LNCAP (cell line): ENCODE measurements at regions not wholly inside any gene's neighbourhood (a gene's known extent, or its start where the extent isn't known, plus 50 kb on each side); places are given as distances from the start of the nearest gene placed in this dataset.

Source experiments
- TF ChIP-seq, protein P1 (sequence below): fragments of 450-650 bp; IDR thresholded peaks from 2 replicates; pipeline ENCODE4 v1.5.1; 2017; ENCODE audit warnings: mild to moderate bottlenecking

DNA sequence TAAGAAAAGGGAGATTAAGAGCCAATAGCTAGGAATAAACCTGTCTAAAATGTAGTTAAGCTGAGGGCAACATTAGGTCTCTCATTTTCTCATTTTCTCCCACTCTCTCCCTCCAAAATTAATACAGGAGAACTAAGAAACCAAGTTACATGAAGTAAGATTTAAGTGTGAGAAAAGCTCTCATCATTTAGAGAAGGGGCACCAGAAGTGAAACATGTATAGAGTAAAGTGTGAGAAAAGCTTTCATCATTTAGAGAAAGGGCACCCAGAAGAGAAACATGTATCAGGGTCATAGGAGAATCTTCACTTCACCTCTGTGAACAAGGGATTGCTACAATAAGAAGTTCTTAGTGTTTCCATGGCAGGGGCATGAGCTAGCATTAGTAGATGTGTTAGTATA lies 132.4 kb upstream of the CNTN1 start:
- TF ChIP-seq, protein P1, sequence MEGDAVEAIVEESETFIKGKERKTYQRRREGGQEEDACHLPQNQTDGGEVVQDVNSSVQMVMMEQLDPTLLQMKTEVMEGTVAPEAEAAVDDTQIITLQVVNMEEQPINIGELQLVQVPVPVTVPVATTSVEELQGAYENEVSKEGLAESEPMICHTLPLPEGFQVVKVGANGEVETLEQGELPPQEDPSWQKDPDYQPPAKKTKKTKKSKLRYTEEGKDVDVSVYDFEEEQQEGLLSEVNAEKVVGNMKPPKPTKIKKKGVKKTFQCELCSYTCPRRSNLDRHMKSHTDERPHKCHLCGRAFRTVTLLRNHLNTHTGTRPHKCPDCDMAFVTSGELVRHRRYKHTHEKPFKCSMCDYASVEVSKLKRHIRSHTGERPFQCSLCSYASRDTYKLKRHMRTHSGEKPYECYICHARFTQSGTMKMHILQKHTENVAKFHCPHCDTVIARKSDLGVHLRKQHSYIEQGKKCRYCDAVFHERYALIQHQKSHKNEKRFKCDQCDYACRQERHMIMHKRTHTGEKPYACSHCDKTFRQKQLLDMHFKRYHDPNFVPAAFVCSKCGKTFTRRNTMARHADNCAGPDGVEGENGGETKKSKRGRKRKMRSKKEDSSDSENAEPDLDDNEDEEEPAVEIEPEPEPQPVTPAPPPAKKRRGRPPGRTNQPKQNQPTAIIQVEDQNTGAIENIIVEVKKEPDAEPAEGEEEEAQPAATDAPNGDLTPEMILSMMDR = no peak

DNA sequence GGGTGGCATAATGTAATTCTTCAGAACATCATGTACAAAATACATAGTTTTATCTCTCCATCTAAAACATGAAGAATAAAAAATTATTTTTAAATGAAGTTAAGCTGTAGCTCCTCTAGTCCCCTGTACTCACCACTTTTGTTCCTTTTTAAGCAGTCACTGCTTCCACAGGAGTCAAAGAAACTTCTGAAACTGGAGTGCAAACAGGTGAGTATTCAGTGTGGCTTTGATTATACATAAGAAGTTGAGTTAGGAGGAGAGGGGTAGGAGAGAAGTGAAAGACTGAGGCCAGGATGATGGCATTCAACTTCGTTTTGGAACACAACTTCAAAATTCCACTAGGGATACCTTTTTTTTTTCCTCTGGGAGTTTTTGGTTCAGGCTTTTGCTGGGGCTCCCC lies 131.4 kb upstream of the CNTN1 start:
- TF ChIP-seq, protein P1 = no peak

DNA sequence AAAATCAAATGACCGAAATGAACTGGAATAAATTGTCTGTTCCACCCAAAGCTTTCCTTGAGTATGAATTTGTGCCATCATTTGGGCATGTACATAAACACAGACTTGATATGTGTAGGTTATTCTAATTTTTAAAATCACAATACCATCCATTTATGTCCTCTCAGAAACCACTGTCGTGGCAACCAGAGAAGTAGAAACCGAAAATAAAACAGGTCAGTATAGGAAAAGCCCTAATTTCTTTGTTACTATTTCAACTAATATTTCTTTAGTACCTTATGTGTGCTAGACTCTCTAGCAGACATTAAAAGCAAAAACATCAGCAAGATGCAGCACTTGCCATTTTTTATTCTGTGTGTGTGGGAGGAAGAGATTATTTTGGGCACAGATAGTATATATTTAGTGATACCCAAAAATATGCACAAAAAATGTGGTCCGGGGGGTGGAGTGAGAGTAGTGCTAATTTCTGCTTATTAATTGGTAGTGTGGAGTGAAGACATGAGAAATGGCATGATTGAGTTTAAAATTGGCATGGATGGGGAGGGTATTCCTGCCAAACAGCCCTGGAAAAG lies 130.8 kb upstream of the CNTN1 start:
- TF ChIP-seq, protein P1 = no peak

DNA sequence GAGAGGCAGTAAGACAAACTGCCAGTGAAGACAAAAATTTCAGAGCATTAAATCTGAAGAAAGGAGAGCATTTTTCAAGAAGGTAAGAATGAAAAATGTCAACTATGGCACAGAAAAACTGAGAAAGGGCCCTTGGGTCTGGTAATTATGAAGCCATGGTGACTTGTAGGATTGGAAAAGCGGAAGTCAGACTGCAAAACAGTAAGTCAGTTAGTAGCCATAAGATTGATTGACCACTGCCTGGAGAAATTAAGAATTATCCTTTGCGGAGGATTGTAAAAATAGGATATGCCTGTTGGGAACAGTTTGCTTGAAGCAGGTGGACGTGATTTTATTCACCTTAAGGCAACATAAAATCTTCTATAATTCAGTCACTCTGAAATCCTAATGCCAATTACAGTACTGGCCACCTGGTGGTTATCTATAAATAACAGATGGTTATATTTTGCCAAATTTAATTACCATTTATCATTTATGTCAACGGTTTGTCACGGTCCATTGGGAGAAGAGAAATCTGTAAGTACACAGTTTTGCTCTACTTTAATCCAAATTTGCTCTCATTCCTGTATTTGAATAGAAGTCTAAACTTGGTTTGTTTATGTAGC lies 127.1 kb upstream of the CNTN1 start:
- TF ChIP-seq, protein P1 = no peak

DNA sequence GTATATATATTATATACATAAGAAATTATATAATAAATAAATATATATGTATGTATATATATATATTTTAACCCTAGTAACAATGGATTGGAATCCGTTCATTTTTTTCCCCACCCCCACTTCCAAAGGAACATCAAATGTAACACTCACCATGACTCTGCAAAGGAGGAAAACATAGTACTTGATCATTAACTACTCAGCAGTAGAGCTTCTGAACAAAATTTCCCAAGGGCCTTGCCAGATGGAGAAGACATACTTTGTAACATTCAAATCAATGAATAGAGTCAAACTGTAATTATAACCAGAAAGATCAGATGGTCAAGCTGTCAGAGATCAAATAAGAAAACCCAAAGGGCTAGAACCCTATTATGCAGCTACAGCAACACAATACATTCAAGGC lies 126.0 kb upstream of the CNTN1 start:
- TF ChIP-seq, protein P1 = no peak

DNA sequence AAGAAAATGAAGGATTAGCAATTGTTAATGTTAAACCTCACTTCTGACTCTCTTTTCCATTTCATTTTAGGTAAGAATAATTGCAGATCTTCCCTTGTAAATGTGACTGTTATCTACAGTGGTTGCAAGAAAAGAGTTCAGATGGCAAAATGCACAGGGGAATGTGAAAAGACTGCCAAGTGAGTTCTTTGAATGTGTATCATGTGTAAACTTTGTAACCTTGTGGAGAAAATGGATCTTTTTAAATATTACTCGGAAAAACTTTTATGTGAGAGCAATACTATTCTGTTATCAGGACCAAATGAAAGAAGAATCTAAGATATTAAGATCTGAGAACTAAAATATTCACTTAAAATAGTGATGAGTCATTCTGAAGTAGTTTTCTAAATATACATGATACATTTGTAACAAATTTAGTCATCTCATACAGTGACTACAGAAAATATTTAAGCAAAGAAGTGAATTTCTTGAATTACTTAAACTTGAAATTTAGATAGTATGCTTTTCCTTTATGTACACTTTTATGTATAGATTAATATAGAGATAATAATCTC lies 122.5 kb upstream of the CNTN1 start:
- TF ChIP-seq, protein P1 = no peak

DNA sequence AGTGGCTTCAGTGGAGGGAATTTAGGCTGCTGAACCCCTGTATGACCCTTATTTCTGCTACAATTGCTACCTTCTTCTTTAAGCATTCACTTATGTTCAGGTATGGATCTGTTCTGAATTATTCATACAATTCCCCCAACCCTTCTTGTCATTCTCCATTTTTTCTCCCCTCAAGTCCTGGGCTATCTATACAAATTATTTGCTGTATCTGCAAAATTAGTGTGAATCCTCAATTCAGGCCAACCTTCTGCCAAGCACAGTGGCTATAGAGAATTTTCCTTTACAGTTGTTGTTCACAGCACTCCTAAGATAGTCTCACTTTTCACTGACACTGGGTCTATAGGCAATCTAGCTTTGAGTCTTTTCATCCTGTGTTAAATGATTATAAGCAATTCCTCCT lies 119.2 kb upstream of the CNTN1 start:
- TF ChIP-seq, protein P1 = no peak

DNA sequence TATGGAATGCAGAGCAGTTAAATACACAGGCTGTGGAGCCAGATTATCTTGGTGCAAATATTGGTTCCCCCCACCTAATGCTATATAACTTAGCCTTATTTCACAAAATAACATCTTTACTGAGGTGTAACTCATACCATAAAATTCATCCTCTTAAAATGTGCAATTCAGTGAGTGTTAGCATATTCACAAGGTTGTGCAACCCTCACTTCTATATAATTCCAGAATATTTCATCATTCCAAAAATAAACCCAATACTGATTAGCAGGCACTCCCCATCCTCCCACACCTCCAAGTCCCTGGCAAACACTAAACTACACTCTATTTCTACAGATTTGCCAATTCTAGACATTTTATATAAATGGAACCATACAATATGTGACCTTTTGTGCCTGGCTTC lies 116.3 kb upstream of the CNTN1 start:
- TF ChIP-seq, protein P1 = no peak
